OCI-LY1 (cell line): ENCODE measurements at regions not wholly inside any gene's neighbourhood (a gene's known extent, or its start where the extent isn't known, plus 50 kb on each side); places are given as distances from the start of the nearest gene placed in this dataset.

ENCODE experiments used
- H2AFZ ChIP-seq: fragments of 200-600 bp; sonication (generic), shearing (Covaris generic); 2 replicates; pipeline ENCODE4 v1.6.0; 2014; ENCODE audit warnings: antibody characterized with exemption, mild to moderate bottlenecking, low read length
- H3F3A ChIP-seq: fragments of 200-600 bp; sonication (generic), shearing (Covaris generic); 2 replicates; pipeline ENCODE4 v1.6.0; 2014; ENCODE audit warnings: mild to moderate bottlenecking, antibody characterized with exemption, low read length, moderate library complexity; ENCODE audit not compliant: insufficient read depth
- H3K27ac ChIP-seq: fragments of 200-600 bp; sonication (generic); 2 replicates; pipeline ENCODE4 v1.5.1; 2014; ENCODE audit warnings: low read length, mixed run types, mild to moderate bottlenecking, low read depth; ENCODE audit not compliant: poor library complexity, severe bottlenecking
- H3K27me3 ChIP-seq: fragments of 200-600 bp; sonication (generic); 2 replicates; pipeline ENCODE4 v1.6.0; 2014; ENCODE audit warnings: antibody characterized with exemption, mild to moderate bottlenecking, low read length, moderate library complexity; ENCODE audit not compliant: insufficient read depth
- H3K36me3 ChIP-seq: fragments of 200-600 bp; sonication (generic); 2 replicates; pipeline ENCODE4 v1.6.1; 2014; ENCODE audit warnings: mild to moderate bottlenecking, antibody characterized with exemption, low read length, moderate library complexity, mixed read lengths; ENCODE audit not compliant: insufficient read depth
- H3K4me1 ChIP-seq: fragments of 200-600 bp; sonication (generic); 2 replicates; pipeline ENCODE4 v1.5.1; 2014; ENCODE audit warnings: mild to moderate bottlenecking, low read length, moderate library complexity; ENCODE audit not compliant: insufficient read depth, severe bottlenecking
- H3K4me2 ChIP-seq: fragments of 200-600 bp; sonication (generic), shearing (Covaris generic); 2 replicates; pipeline ENCODE4 v1.6.1; 2014; ENCODE audit warnings: low read length
- H3K4me3 ChIP-seq: fragments of 200-600 bp; sonication (generic); 2 replicates; pipeline ENCODE4 v1.5.1; 2014; ENCODE audit warnings: low read length, low read depth, mild to moderate bottlenecking, mixed read lengths; ENCODE audit not compliant: poor library complexity, severe bottlenecking
- H3K79me2 ChIP-seq: fragments of 200-600 bp; shearing (Covaris generic); 2 replicates; pipeline ENCODE4 v1.6.1; 2016; ENCODE audit warnings: mixed run types, low read length, mixed read lengths; ENCODE audit not compliant: insufficient read depth
- H3K9ac ChIP-seq: fragments of 200-600 bp; sonication (generic), shearing (Covaris generic); 2 replicates; pipeline ENCODE4 v1.6.1; 2014; ENCODE audit warnings: mild to moderate bottlenecking, low read length, mixed read lengths
- H3K9me2 ChIP-seq: fragments of 200-600 bp; sonication (generic), shearing (Covaris generic); 2 replicates; pipeline ENCODE4 v1.6.1; 2014; ENCODE audit warnings: low read depth, mild to moderate bottlenecking, low read length, mixed read lengths
- H3K9me3 ChIP-seq: fragments of 200-600 bp; shearing (Covaris generic); 2 replicates; pipeline ENCODE4 v1.6.1; 2014; ENCODE audit warnings: low read length, mixed read lengths
- H4K20me1 ChIP-seq: fragments of 200-600 bp; sonication (generic), shearing (Covaris generic); 2 replicates; pipeline ENCODE4 v1.6.0; 2016; ENCODE audit warnings: mild to moderate bottlenecking, low read length; ENCODE audit not compliant: insufficient read depth
- CTCF ChIP-seq: fragments of 200-600 bp; sonication (generic), shearing (Covaris generic); IDR thresholded peaks from 2 replicates; pipeline ENCODE4 v1.5.1; 2017; ENCODE audit warnings: mild to moderate bottlenecking, antibody characterized with exemption, low read length, moderate library complexity, mixed read lengths
- EZH2 ChIP-seq: fragments of 200-600 bp; sonication (generic), shearing (Covaris generic); IDR thresholded peaks from 2 replicates; pipeline ENCODE4 v1.8.0; 2017; ENCODE audit warnings: borderline replicate concordance, mixed run types, mild to moderate bottlenecking, antibody characterized with exemption, low read length, moderate library complexity, mixed read lengths

GRCh38 chr22:47445212-47445611 lies 682.8 kb downstream of the TBC1D22A start:
- H3K4me3 ChIP-seq, result no peak overlapping the region
- peaks cover 3% of the 10 kb centered on the region; the same call in 1 of the 2 replicates for H3K27me3 ChIP-seq
- no peaks in the 10 kb centered on the region for H3K36me3 ChIP-seq
- peaks cover 6% of the 10 kb centered on the region; the same call in 1 of the 2 replicates for H3K9me3 ChIP-seq
- H3K9ac ChIP-seq, result no peak overlapping the region
- H3K27ac ChIP-seq, result no peak overlapping the region
- no peaks in the 10 kb centered on the region for H3K79me2 ChIP-seq
- H3K4me1 ChIP-seq, result no peaks in the 10 kb centered on the region
- H3F3A ChIP-seq, result no peaks in the 10 kb centered on the region
- H4K20me1 ChIP-seq, result no peaks in the 10 kb centered on the region
- H2AFZ ChIP-seq, result no peak overlapping the region
- H3K4me2 ChIP-seq, result no peak overlapping the region
- H3K9me2 ChIP-seq, result no peaks in the 10 kb centered on the region
- no peak for TF ChIP-seq EZH2
- no peak for TF ChIP-seq CTCF

- Histone ChIP-seq H3K27me3 (peaks cover 3% of the 10 kb centered on the region; the same call in 1 of the 2 replicates), H3K36me3 (no peaks in the 10 kb centered on the region), H2AFZ (no peak overlapping the region)
Observed at GRCh38 chr22:47444746-47445065, 682.3 kb downstream of the TBC1D22A start.

GRCh38 chr22:47443836-47444745 lies 681.6 kb downstream of the TBC1D22A start:
- Histone ChIP-seq H4K20me1 (no peaks in the 10 kb centered on the region), H3K4me2 (no peak overlapping the region), H3K27ac (no peak overlapping the region), H3K27me3 (peaks cover 3% of the 10 kb centered on the region; the same call in 1 of the 2 replicates), H3K9me2 (no peaks in the 10 kb centered on the region), H2AFZ (no peak overlapping the region), H3F3A (no peaks in the 10 kb centered on the region), H3K4me1 (no peaks in the 10 kb centered on the region), H3K36me3 (no peaks in the 10 kb centered on the region), H3K9ac (no peak overlapping the region), H3K9me3 (peaks cover 6% of the 10 kb centered on the region; the same call in 1 of the 2 replicates), H3K4me3 (no peak overlapping the region), H3K79me2 (no peaks in the 10 kb centered on the region)
- TF ChIP-seq CTCF (no peak), EZH2 (no peak)

More at GRCh38 chr22:47444746-47445065, 682.3 kb downstream of the TBC1D22A start:
- Histone ChIP-seq H3K4me3 (no peak overlapping the region), H3F3A (no peaks in the 10 kb centered on the region), H3K9me3 (peaks cover 6% of the 10 kb centered on the region; the same call in 1 of the 2 replicates), H4K20me1 (no peaks in the 10 kb centered on the region), H3K9me2 (no peaks in the 10 kb centered on the region), H3K4me1 (no peaks in the 10 kb centered on the region), H3K9ac (no peak overlapping the region), H3K79me2 (no peaks in the 10 kb centered on the region), H3K27ac (no peak overlapping the region), H3K4me2 (no peak overlapping the region)
- TF ChIP-seq CTCF, result no peak
- TF ChIP-seq EZH2, result no peak
